HEK293T (cell line): ENCODE measurements at regions not wholly inside any gene's neighbourhood (a gene's known extent, or its start where the extent isn't known, plus 50 kb on each side); places are given as distances from the start of the nearest gene placed in this dataset.

Experiments used
- CTCF ChIA-PET: fragments of 350-600 bp; formaldehyde crosslinking; extraction: SDS; loops from one replicate; lab custom pipeline; 2021; ENCODE audit warnings: antibody characterized with exemption, inconsistent platforms; lab: Yijun Ruan, JAX
- POLR2A ChIA-PET: fragments of 350-600 bp; formaldehyde crosslinking; extraction: SDS; loops from one replicate; lab custom pipeline; 2020; ENCODE audit warnings: antibody characterized with exemption, inconsistent platforms; lab: Yijun Ruan, JAX
- DNase-seq: peaks from one replicate; pipeline ENCODE4 v3.0.0; 2012; ENCODE audit warnings: mixed read lengths; ENCODE audit errors: extremely low spot score
- ARNT ChIP-seq: fragments of 450-650 bp; IDR thresholded peaks from 2 replicates; pipeline ENCODE4 v1.6.1; 2017; ENCODE audit warnings: mild to moderate bottlenecking
- BHLHE40 ChIP-seq: fragments of 450-650 bp; IDR thresholded peaks from 2 replicates; pipeline ENCODE4 v1.6.1; 2016; ENCODE audit warnings: mild to moderate bottlenecking, moderate library complexity, borderline replicate concordance
- CTBP1 ChIP-seq: fragments of 450-650 bp; IDR thresholded peaks from 2 replicates; pipeline ENCODE4 v1.6.1; 2016; ENCODE audit warnings: borderline replicate concordance
- ELF4 ChIP-seq: fragments of 450-650 bp; IDR thresholded peaks from 2 replicates; pipeline ENCODE4 v1.6.1; 2017; ENCODE audit warnings: antibody characterized with exemption
- FOXA1 ChIP-seq: fragments of 450-650 bp; IDR thresholded peaks from 2 replicates; pipeline ENCODE4 v1.6.1; 2016; ENCODE audit warnings: mild to moderate bottlenecking
- FOXK2 ChIP-seq: fragments of 450-650 bp; IDR thresholded peaks from 2 replicates; pipeline ENCODE4 v1.6.1; 2016; ENCODE audit warnings: mild to moderate bottlenecking
- FOXM1 ChIP-seq: fragments of 450-650 bp; IDR thresholded peaks from 2 replicates; pipeline ENCODE4 v1.6.1; 2017; ENCODE audit warnings: mild to moderate bottlenecking, borderline replicate concordance
- HDGF ChIP-seq: fragments of 450-650 bp; IDR thresholded peaks from 2 replicates; pipeline ENCODE4 v1.6.1; 2017; ENCODE audit warnings: antibody characterized with exemption, borderline replicate concordance
- L3MBTL2 ChIP-seq: fragments of 450-650 bp; conservative IDR thresholded peaks from 2 replicates; pipeline ENCODE4 v1.6.1; 2016; ENCODE audit warnings: mild to moderate bottlenecking
- LEF1 ChIP-seq: fragments of 450-650 bp; IDR thresholded peaks from 2 replicates; pipeline ENCODE4 v1.6.1; 2017; ENCODE audit warnings: mild to moderate bottlenecking, borderline replicate concordance
- NFRKB ChIP-seq: fragments of 450-650 bp; IDR thresholded peaks from 2 replicates; pipeline ENCODE4 v1.6.1; 2016; ENCODE audit warnings: mild to moderate bottlenecking, moderate library complexity
- PKNOX1 ChIP-seq: fragments of 450-650 bp; IDR thresholded peaks from 2 replicates; pipeline ENCODE4 v1.6.1; 2016
- SP1 ChIP-seq: fragments of 450-650 bp; IDR thresholded peaks from 2 replicates; pipeline ENCODE4 v1.6.1; 2017
- SUZ12 ChIP-seq: fragments of 450-650 bp; IDR thresholded peaks from 2 replicates; pipeline ENCODE4 v1.6.1; 2016; ENCODE audit warnings: mild to moderate bottlenecking
- TARDBP ChIP-seq: fragments of 450-650 bp; IDR thresholded peaks from 2 replicates; pipeline ENCODE4 v1.6.1; 2016
- ZNF384 ChIP-seq: fragments of 450-650 bp; IDR thresholded peaks from 2 replicates; pipeline ENCODE4 v1.6.1; 2016

- DNase-seq = no peak
- CTCF ChIA-PET = interaction anchor here (0.6 kb wide), 1 partner anchor 333 kb away, joined by 4 read pairs; no protein-coding TSS in a partner anchor
- POLR2A ChIA-PET = no interaction called here
- TF ChIP-seq ZNF384 (no peak), FOXM1 (no peak), L3MBTL2 (no peak), CTBP1 (no peak), FOXA1 (no peak), LEF1 (no peak), HDGF (no peak), ELF4 (no peak), SP1 (no peak), SUZ12 (no peak), NFRKB (no peak), FOXK2 (no peak), PKNOX1 (no peak), BHLHE40 (no peak), ARNT (no peak), TARDBP (no peak)
Observed at GRCh38 chr20:52829111-52829510, 143.0 kb upstream of the TSHZ2 start.

- POLR2A ChIA-PET = no interaction called here
- TF ChIP-seq HDGF (no peak), SUZ12 (no peak), ARNT (no peak), BHLHE40 (no peak), ZNF384 (no peak), FOXA1 (no peak), FOXM1 (no peak), LEF1 (no peak), CTBP1 (no peak), NFRKB (no peak), FOXK2 (no peak), SP1 (no peak), L3MBTL2 (no peak), PKNOX1 (no peak), TARDBP (no peak), ELF4 (no peak)
- no peak for DNase-seq
- CTCF ChIA-PET = no interaction called here
Observed at GRCh38 chr20:52828199-52828598, 144.0 kb upstream of the TSHZ2 start.

DNA sequence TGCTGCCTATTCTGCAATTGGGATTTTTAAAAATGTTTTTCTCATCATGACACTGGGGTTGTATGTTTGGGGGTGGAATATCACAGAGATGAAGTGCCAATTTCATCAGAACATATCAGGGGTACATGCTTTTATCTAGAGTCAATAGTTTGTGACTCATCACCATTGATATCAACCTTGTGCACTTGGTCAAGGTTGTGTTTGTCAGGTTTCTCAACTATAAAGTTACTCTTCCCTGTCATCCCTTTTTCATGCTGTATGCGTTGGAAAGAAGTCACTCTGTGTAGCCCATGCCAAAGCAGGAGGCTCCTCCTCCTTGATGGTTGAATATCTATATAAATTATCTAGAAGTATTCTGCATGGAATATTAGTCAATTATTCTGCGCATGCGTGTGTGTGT is 145.4 kb upstream of the TSHZ2 start:
- CTCF ChIA-PET = no interaction called here

DNA sequence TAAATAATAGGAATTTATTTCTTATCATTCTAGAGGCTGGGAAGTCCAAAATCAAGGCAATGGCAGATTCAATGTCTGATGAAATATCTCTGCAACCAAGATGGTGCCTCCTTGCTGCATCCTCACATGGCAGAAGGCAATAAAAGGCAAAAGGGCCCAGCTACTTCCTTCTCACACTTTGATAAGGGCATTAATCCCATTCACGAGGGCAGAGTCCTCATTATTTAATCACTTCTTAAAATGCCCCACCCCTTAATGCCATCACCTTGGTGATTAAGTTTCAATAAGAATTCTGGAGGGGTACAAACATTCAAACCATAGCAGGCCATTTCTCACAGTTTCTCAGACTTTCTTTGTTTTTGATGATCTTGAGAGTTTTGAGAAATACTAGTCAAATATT is 145.8 kb upstream of the TSHZ2 start:
- no peak for TF ChIP-seq ARNT
- no peak for TF ChIP-seq FOXA1
- TF ChIP-seq LEF1 = no peak
- no peak for TF ChIP-seq CTBP1
- TF ChIP-seq TARDBP = no peak
- no peak for TF ChIP-seq SUZ12
- TF ChIP-seq BHLHE40 = no peak
- TF ChIP-seq PKNOX1 = no peak
- TF ChIP-seq SP1 = no peak
- TF ChIP-seq L3MBTL2 = no peak
- TF ChIP-seq FOXK2 = no peak
- no peak for TF ChIP-seq NFRKB
- no peak for TF ChIP-seq ELF4
- no peak for TF ChIP-seq HDGF
- TF ChIP-seq ZNF384 = no peak
- no peak for TF ChIP-seq FOXM1
- POLR2A ChIA-PET = no interaction called here
- no peak for DNase-seq
- CTCF ChIA-PET = no interaction called here

More for the DNA sequence above, 145.4 kb upstream of the TSHZ2 start:
- TF ChIP-seq HDGF (no peak), FOXA1 (no peak), BHLHE40 (no peak), TARDBP (no peak), FOXM1 (no peak), ZNF384 (no peak), SUZ12 (no peak), CTBP1 (no peak), ARNT (no peak), LEF1 (no peak), NFRKB (no peak), ELF4 (no peak), FOXK2 (no peak)
- no peak for DNase-seq
- POLR2A ChIA-PET = no interaction called here

DNA sequence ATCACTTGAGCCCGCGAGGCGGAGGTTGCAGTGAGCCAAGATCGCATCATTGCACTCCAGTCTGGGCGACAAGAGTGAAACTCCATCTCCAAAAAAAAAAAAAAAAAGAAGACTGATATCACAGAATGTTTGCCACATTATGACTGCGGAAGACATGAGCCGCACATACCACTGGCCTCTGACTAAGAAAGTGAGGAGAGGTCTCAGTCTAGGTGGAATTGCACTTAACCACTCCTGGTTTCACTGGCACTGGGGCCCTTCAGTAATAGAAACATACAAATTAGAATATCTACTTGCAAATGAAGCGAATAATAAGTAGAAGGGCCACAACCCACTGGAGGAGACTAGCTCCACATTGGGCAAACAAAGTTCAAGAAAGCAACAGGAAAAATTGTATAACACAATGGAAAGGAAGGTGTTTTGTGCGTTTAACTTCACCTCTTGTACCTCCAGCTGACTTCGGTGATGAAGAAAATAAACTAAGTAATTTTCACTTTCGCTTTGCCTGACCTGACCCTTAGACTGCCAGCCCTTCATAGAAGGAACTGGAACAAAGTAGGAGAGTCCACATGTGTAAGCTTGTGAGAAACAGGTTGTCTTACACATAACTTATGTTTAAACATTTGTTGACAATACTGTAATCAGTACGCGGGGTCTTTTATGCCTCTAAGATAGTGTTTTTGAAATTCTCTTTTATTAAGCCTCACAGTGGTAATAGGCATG is 147.5 kb upstream of the TSHZ2 start:
- CTCF ChIA-PET = no interaction called here
- DNase-seq = no peak
- POLR2A ChIA-PET = no interaction called here

More for the DNA sequence above, 147.5 kb upstream of the TSHZ2 start:
- TF ChIP-seq ELF4 (no peak), FOXK2 (no peak), PKNOX1 (no peak), NFRKB (no peak), ARNT (no peak), SP1 (no peak), FOXM1 (no peak), FOXA1 (no peak), CTBP1 (no peak), ZNF384 (no peak), SUZ12 (no peak), HDGF (no peak), L3MBTL2 (no peak), LEF1 (no peak), TARDBP (no peak)
